HL-60 (cell line): ENCODE measurements at regions not wholly inside any gene's neighbourhood (a gene's known extent, or its start where the extent isn't known, plus 50 kb on each side); places are given as distances from the start of the nearest gene placed in this dataset.

Experiments
- DNase-seq, 2 experiments: peaks; one replicate each; pipeline ENCODE4 v3.0.0-alpha.2; 2010 to 2020; ENCODE audit warnings: low read depth in 1 of 2, low spot score in 1 of 2
- H3K27ac ChIP-seq: fragments of 250-450 bp; sonication (Bioruptor Pico); replicated peaks from 2 replicates; pipeline ENCODE4 v1.5.1; 2020; ENCODE audit warnings: mild to moderate bottlenecking, moderate library complexity
- H3K27me3 ChIP-seq: fragments of 250-450 bp; sonication (Bioruptor Pico); 2 replicates; pipeline ENCODE4 v1.5.1; 2021; ENCODE audit warnings: mild to moderate bottlenecking, moderate library complexity; ENCODE audit not compliant: insufficient read depth, poor library complexity, severe bottlenecking
- H3K4me3 ChIP-seq: replicated peaks from 2 replicates; pipeline ENCODE4 v1.5.1; 2011; ENCODE audit warnings: mild to moderate bottlenecking, control low read depth, low read length; ENCODE audit not compliant: insufficient read depth
- GABPA ChIP-seq: IDR thresholded peaks from 2 replicates; pipeline ENCODE4 v1.6.1; 2012; ENCODE audit warnings: low read depth
- POLR2AphosphoS5 ChIP-seq: IDR thresholded peaks from 2 replicates; pipeline ENCODE4 v1.6.1; 2012; ENCODE audit warnings: low read depth
- SPI1 ChIP-seq: IDR thresholded peaks from 2 replicates; pipeline ENCODE4 v1.6.1; 2012; ENCODE audit warnings: low read depth, mild to moderate bottlenecking, borderline replicate concordance
- TF ChIP-seq, protein P1 (sequence below): IDR thresholded peaks from 2 replicates; pipeline ENCODE4 v1.6.1; 2012; ENCODE audit warnings: low read depth; ENCODE audit not compliant: insufficient replicate concordance
- TF ChIP-seq, protein P2 (sequence below): IDR thresholded peaks from one replicate; pipeline ENCODE4 v1.5.1; 2011; ENCODE audit warnings: low read length, control low read depth, inconsistent platforms; ENCODE audit not compliant: insufficient read depth

GRCh38 chr11:98659431-98659830 lies 361.3 kb upstream of the CNTN5 start:
- no peak for DNase-seq
- TF ChIP-seq SPI1 (no peak), POLR2AphosphoS5 (no peak), GABPA (no peak)
- TF ChIP-seq, protein P1, sequence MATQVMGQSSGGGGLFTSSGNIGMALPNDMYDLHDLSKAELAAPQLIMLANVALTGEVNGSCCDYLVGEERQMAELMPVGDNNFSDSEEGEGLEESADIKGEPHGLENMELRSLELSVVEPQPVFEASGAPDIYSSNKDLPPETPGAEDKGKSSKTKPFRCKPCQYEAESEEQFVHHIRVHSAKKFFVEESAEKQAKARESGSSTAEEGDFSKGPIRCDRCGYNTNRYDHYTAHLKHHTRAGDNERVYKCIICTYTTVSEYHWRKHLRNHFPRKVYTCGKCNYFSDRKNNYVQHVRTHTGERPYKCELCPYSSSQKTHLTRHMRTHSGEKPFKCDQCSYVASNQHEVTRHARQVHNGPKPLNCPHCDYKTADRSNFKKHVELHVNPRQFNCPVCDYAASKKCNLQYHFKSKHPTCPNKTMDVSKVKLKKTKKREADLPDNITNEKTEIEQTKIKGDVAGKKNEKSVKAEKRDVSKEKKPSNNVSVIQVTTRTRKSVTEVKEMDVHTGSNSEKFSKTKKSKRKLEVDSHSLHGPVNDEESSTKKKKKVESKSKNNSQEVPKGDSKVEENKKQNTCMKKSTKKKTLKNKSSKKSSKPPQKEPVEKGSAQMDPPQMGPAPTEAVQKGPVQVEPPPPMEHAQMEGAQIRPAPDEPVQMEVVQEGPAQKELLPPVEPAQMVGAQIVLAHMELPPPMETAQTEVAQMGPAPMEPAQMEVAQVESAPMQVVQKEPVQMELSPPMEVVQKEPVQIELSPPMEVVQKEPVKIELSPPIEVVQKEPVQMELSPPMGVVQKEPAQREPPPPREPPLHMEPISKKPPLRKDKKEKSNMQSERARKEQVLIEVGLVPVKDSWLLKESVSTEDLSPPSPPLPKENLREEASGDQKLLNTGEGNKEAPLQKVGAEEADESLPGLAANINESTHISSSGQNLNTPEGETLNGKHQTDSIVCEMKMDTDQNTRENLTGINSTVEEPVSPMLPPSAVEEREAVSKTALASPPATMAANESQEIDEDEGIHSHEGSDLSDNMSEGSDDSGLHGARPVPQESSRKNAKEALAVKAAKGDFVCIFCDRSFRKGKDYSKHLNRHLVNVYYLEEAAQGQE = no peak
- TF ChIP-seq, protein P2, sequence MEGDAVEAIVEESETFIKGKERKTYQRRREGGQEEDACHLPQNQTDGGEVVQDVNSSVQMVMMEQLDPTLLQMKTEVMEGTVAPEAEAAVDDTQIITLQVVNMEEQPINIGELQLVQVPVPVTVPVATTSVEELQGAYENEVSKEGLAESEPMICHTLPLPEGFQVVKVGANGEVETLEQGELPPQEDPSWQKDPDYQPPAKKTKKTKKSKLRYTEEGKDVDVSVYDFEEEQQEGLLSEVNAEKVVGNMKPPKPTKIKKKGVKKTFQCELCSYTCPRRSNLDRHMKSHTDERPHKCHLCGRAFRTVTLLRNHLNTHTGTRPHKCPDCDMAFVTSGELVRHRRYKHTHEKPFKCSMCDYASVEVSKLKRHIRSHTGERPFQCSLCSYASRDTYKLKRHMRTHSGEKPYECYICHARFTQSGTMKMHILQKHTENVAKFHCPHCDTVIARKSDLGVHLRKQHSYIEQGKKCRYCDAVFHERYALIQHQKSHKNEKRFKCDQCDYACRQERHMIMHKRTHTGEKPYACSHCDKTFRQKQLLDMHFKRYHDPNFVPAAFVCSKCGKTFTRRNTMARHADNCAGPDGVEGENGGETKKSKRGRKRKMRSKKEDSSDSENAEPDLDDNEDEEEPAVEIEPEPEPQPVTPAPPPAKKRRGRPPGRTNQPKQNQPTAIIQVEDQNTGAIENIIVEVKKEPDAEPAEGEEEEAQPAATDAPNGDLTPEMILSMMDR = no peak
- Histone ChIP-seq H3K4me3 (no peak overlapping the region), H3K27me3 (no peaks in the 10 kb centered on the region), H3K27ac (no peak overlapping the region)

- no peak for DNase-seq
- no peak overlapping the region for H3K27ac ChIP-seq
- H3K27me3 ChIP-seq = no peaks in the 10 kb centered on the region
- TF ChIP-seq, protein P1 = no peak
- TF ChIP-seq POLR2AphosphoS5 (no peak), GABPA (no peak), SPI1 (no peak)
- TF ChIP-seq, protein P2 = no peak
- H3K4me3 ChIP-seq = no peak overlapping the region
Measured at GRCh38 chr11:98674390-98674789, 346.4 kb upstream of the CNTN5 start.

- H3K4me3 ChIP-seq = no peak overlapping the region
- TF ChIP-seq, protein P2 = no peak
- no peak for TF ChIP-seq POLR2AphosphoS5
- no peak for TF ChIP-seq GABPA
- TF ChIP-seq, protein P1 = no peak
- TF ChIP-seq SPI1 = no peak
- H3K27me3 ChIP-seq = no peaks in the 10 kb centered on the region
- H3K27ac ChIP-seq = no peak overlapping the region
- DNase-seq = no peak
Measured at GRCh38 chr11:98679673-98680072, 341.1 kb upstream of the CNTN5 start.
